ENCODE measurements at regions not wholly inside any gene's neighbourhood (a gene's known extent, or its start where the extent isn't known, plus 50 kb on each side); places are given as distances from the start of the nearest gene placed in this dataset.
A peak's percentile ranks its signal among the peaks of the same experiment; 100 is the strongest.

DNA sequence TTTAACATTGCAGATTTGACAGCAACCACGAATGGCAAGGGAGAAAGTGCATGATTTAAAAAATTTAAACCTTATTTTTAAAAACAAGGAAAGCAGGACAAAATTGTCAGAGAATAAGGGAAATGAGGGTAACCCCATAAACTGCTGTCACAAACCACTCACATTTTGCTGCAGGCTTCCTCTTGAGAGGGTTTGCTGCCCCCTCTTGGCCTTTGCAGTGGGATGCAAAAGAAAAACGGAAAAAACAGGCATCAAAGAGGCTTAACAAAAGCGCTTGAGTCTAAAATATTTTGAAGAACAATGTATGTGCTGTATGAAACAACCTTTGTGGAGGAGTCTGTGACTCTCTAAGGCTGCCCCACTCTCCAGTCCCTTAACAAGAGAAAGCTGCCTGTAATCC is 91.6 kb downstream of the TMX3 start:
- peaks cover 12% of the 10 kb centered on the region for H3K9me3 Mint-ChIP-seq (ENCODE audit: low read depth)
- TF ChIP-seq CTCF (IDR thresholded peaks at IDR 0.05; ENCODE audit: unreplicated experiment) = peak; percentile 96

GRCh38 chr18:68611311-68611710 is 103.6 kb downstream of the TMX3 start:
- Mint-ChIP-seq H3K27ac (no peak overlapping the region), H3K36me3 (ENCODE audit: insufficient read depth) (no peaks in the 10 kb centered on the region), H3K4me1 (ENCODE audit: low read depth) (no peaks in the 10 kb centered on the region), H3K27me3 (no peaks in the 10 kb centered on the region), H3K4me3 (ENCODE audit: low read depth) (no peak overlapping the region), H3K9me3 (ENCODE audit: low read depth) (no peaks in the 10 kb centered on the region)
- DNase-seq (ENCODE audit: low spot score, unreplicated experiment) = no peak
- TF ChIP-seq CTCF (IDR thresholded peaks at IDR 0.05; ENCODE audit: unreplicated experiment) = no peak

More for the DNA sequence above, 91.6 kb downstream of the TMX3 start:
- DNase-seq (ENCODE audit: low spot score, unreplicated experiment) = peak; percentile 39
- H3K27me3 Mint-ChIP-seq = no peaks in the 10 kb centered on the region
- no peak overlapping the region for H3K4me3 Mint-ChIP-seq (ENCODE audit: low read depth)
- H3K27ac Mint-ChIP-seq = no peak overlapping the region
- no peaks in the 10 kb centered on the region for H3K4me1 Mint-ChIP-seq (ENCODE audit: low read depth)
- no peaks in the 10 kb centered on the region for H3K36me3 Mint-ChIP-seq (ENCODE audit: insufficient read depth)

DNA sequence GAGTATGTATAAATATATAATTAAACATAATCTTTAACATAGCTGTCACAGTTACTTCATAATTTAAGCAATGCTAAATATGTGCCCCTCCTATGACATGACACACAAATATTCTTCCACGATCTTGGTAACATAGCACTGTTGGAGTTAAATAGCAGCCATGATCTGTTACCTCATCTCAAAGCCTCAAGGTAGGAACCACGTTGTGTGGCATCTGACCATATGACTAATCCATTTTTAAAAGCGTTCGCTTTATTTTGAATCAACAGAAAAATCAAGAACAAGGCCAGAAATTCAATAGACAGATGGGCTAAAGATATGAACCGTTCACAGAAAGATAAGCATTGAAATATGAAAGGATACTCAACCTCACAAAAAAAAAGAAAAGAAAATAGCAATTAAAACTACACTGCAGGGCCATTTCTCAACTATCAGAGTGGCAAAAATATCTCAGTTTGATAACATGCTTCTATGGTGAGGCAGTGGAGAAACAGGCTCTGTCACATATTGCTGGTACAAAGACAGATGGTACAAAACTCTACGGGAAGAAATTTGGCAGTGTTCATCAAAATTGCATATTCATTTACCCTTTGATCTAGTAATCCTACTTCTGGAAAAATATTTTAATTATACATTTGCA is 105.9 kb downstream of the TMX3 start:
- TF ChIP-seq CTCF (IDR thresholded peaks at IDR 0.05; ENCODE audit: unreplicated experiment) = no peak
- H3K27ac Mint-ChIP-seq = no peak overlapping the region
- no peaks in the 10 kb centered on the region for H3K4me1 Mint-ChIP-seq (ENCODE audit: low read depth)
- H3K9me3 Mint-ChIP-seq (ENCODE audit: low read depth) = no peaks in the 10 kb centered on the region
- H3K4me3 Mint-ChIP-seq (ENCODE audit: low read depth) = no peak overlapping the region
- no peaks in the 10 kb centered on the region for H3K27me3 Mint-ChIP-seq
- DNase-seq (ENCODE audit: low spot score, unreplicated experiment) = no peak
- H3K36me3 Mint-ChIP-seq (ENCODE audit: insufficient read depth) = no peaks in the 10 kb centered on the region

DNA sequence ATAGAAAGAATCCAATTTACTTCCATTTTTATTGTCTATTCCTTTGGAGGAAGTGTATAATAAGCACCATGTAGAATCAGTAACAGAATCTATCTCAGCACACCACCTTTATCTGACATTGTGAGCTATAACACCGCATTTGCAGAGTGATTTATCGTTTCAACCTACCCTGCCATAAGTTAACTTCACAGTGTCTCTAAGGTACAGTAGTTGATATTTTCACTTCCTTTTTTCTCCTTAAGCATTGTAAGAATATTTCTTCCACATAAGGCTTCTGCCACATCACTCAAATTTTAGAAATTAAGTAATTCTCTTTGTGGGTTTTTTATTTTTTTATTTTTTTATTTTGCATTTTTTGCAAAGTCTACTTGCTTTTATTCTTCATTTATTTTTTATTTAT is 107.1 kb downstream of the TMX3 start:
- no peak for DNase-seq (ENCODE audit: low spot score, unreplicated experiment)
- no peak for TF ChIP-seq CTCF (IDR thresholded peaks at IDR 0.05; ENCODE audit: unreplicated experiment)
- Mint-ChIP-seq H3K27me3 (no peaks in the 10 kb centered on the region), H3K4me1 (ENCODE audit: low read depth) (no peaks in the 10 kb centered on the region), H3K9me3 (ENCODE audit: low read depth) (no peaks in the 10 kb centered on the region), H3K36me3 (ENCODE audit: insufficient read depth) (no peaks in the 10 kb centered on the region), H3K27ac (no peak overlapping the region), H3K4me3 (ENCODE audit: low read depth) (no peak overlapping the region)

- no peak for TF ChIP-seq CTCF (IDR thresholded peaks at IDR 0.05; ENCODE audit: unreplicated experiment)
- no peaks in the 10 kb centered on the region for H3K36me3 Mint-ChIP-seq (ENCODE audit: insufficient read depth)
- no peak for DNase-seq (ENCODE audit: low spot score, unreplicated experiment)
- no peak overlapping the region for H3K4me3 Mint-ChIP-seq (ENCODE audit: low read depth)
- no peaks in the 10 kb centered on the region for H3K4me1 Mint-ChIP-seq (ENCODE audit: low read depth)
- H3K27me3 Mint-ChIP-seq = no peaks in the 10 kb centered on the region
- no peak overlapping the region for H3K27ac Mint-ChIP-seq
- no peaks in the 10 kb centered on the region for H3K9me3 Mint-ChIP-seq (ENCODE audit: low read depth)
Measured at GRCh38 chr18:68604256-68604655, 110.7 kb downstream of the TMX3 start.

All from progenitor cell of endocrine pancreas (in vitro differentiated cells).